ENCODE measurements at regions not wholly inside any gene's neighbourhood (a gene's known extent, or its start where the extent isn't known, plus 50 kb on each side); places are given as distances from the start of the nearest gene placed in this dataset.
"Not testable (repeated sequence)": the region's sequence is repeated elsewhere in the genome, so short reads cannot be mapped to it uniquely, and the experiment has no call there.

GRCh38 chr22:15772337-15772736 lies 82.5 kb downstream of the POTEH start:
- peaks cover 0 to 21% (median 9%) of the 10 kb centered on the region in 8 donors for H3K9me3 ChIP-seq
- 69 to 88% (median 83%) methylated on average over 2 to 3 of the region's 3 CpGs for WGBS, 5 donors
- H3K36me3 ChIP-seq; DNase-seq; intact Hi-C loops (cut with DNase I; ENCODE audit: low total_unique reads); H3K4me3 ChIP-seq; H3K27me3 ChIP-seq (replicated peaks in 1 of 7); H3K27ac ChIP-seq; H3K4me1 ChIP-seq: not testable (repeated sequence)

- H3K4me3 ChIP-seq; H3K27ac ChIP-seq; H3K4me1 ChIP-seq; H3K27me3 ChIP-seq (replicated peaks in 1 of 7); intact Hi-C loops (cut with DNase I; ENCODE audit: low total_unique reads); H3K36me3 ChIP-seq: not testable (repeated sequence)
- H3K9me3 ChIP-seq = peaks cover 0 to 21% (median 9%) of the 10 kb centered on the region in 8 donors
- WGBS, 5 donors = 61 to 79% (median 70%) methylated on average over 2 to 4 of the region's 7 CpGs
- DNase-seq = peak; percentile 28
These were observed 85.3 kb downstream of the POTEH start for GRCh38 chr22:15775118-15775517.

GRCh38 chr22:15775670-15776669 lies 86.1 kb downstream of the POTEH start:
- DNase-seq = peak; percentile 81
- not testable (repeated sequence) for H3K27ac ChIP-seq
- 63 to 76% (median 72%) methylated on average over 5 to 17 of the region's 43 CpGs; no CpG with 5 or more reads in 1 of the 5 donors for WGBS, 5 donors

GRCh38 chr22:15776727-15777126 lies 86.9 kb downstream of the POTEH start:
- H3K4me3 ChIP-seq; H3K4me1 ChIP-seq; DNase-seq; H3K36me3 ChIP-seq; intact Hi-C loops (cut with DNase I; ENCODE audit: low total_unique reads); H3K27me3 ChIP-seq (replicated peaks in 1 of 7); H3K27ac ChIP-seq: not testable (repeated sequence)
- peaks cover 0 to 17% (median 9%) of the 10 kb centered on the region in 8 donors for H3K9me3 ChIP-seq
- 66 to 74% (median 74%) methylated on average over 9 to 10 of the region's 16 CpGs; no CpG with 5 or more reads in 2 of the 5 donors for WGBS, 5 donors

More at GRCh38 chr22:15775670-15776669, 86.1 kb downstream of the POTEH start:
- H3K36me3 ChIP-seq; H3K4me1 ChIP-seq; intact Hi-C loops (cut with DNase I; ENCODE audit: low total_unique reads); H3K27me3 ChIP-seq (replicated peaks in 1 of 7); H3K4me3 ChIP-seq: not testable (repeated sequence)
- H3K9me3 ChIP-seq = peaks cover 0 to 21% (median 9%) of the 10 kb centered on the region in 8 donors

GRCh38 chr22:15777150-15777549 lies 87.3 kb downstream of the POTEH start:
- intact Hi-C loops (cut with DNase I; ENCODE audit: low total_unique reads); DNase-seq; H3K4me3 ChIP-seq; H3K36me3 ChIP-seq; H3K4me1 ChIP-seq; H3K27ac ChIP-seq; H3K27me3 ChIP-seq (replicated peaks in 1 of 7): not testable (repeated sequence)
- H3K9me3 ChIP-seq = peaks cover 0 to 13% (median 7%) of the 10 kb centered on the region in 8 donors
- 75 to 82% (median 80%) methylated on average over 3 to 7 of the region's 24 CpGs; no CpG with 5 or more reads in 2 of the 5 donors for WGBS, 5 donors

- H3K27me3 ChIP-seq (replicated peaks in 1 of 7); H3K4me3 ChIP-seq; DNase-seq; H3K36me3 ChIP-seq; H3K4me1 ChIP-seq; H3K9me3 ChIP-seq; intact Hi-C loops (cut with DNase I; ENCODE audit: low total_unique reads); H3K27ac ChIP-seq: not testable (repeated sequence)
- WGBS, 5 donors = 41 to 58% (median 43%) methylated on average over 1 to 8 of the region's 19 CpGs; no CpG with 5 or more reads in 2 of the 5 donors
These were observed 87.7 kb downstream of the POTEH start for GRCh38 chr22:15777557-15777956.

GRCh38 chr22:15778366-15778765 lies 88.5 kb downstream of the POTEH start:
- H3K36me3 ChIP-seq; H3K4me3 ChIP-seq; H3K9me3 ChIP-seq; H3K4me1 ChIP-seq; H3K27me3 ChIP-seq (replicated peaks in 1 of 7); intact Hi-C loops (cut with DNase I; ENCODE audit: low total_unique reads); H3K27ac ChIP-seq: not testable (repeated sequence)
- 52 to 64% (median 62%) methylated on average over 5 to 6 of the region's 6 CpGs for WGBS, 5 donors
- DNase-seq = peak; percentile 59

GRCh38 chr22:15781652-15782051 lies 91.8 kb downstream of the POTEH start:
- peak; percentile 32 for DNase-seq
- intact Hi-C loops (cut with DNase I; ENCODE audit: low total_unique reads); H3K36me3 ChIP-seq; H3K27ac ChIP-seq; H3K9me3 ChIP-seq; H3K4me1 ChIP-seq; H3K4me3 ChIP-seq; H3K27me3 ChIP-seq (replicated peaks in 1 of 7): not testable (repeated sequence)
- WGBS, 5 donors = 19 to 50% (median 42%) methylated on average over 1 of the region's 1 CpG; no CpG with 5 or more reads in 1 of the 5 donors

GRCh38 chr22:15782933-15783332 lies 93.1 kb downstream of the POTEH start:
- H3K27ac ChIP-seq; H3K4me3 ChIP-seq; H3K36me3 ChIP-seq; intact Hi-C loops (cut with DNase I; ENCODE audit: low total_unique reads); H3K27me3 ChIP-seq (replicated peaks in 1 of 7); DNase-seq; H3K4me1 ChIP-seq; H3K9me3 ChIP-seq: not testable (repeated sequence)
- 33 to 45% methylated on average over 1 of the region's 2 CpGs; no CpG with 5 or more reads in 3 of the 5 donors for WGBS, 5 donors

- H3K9me3 ChIP-seq; H3K27me3 ChIP-seq (replicated peaks in 1 of 7); DNase-seq; H3K4me1 ChIP-seq; intact Hi-C loops (cut with DNase I; ENCODE audit: low total_unique reads); H3K4me3 ChIP-seq; H3K36me3 ChIP-seq; H3K27ac ChIP-seq: not testable (repeated sequence)
- WGBS, 5 donors = no CpG with 5 or more reads among the region's 34 CpGs
These were observed 94.7 kb downstream of the POTEH start for GRCh38 chr22:15784383-15785085.
